HTR-8/SVneo (cell line): ENCODE measurements at regions not wholly inside any gene's neighbourhood (a gene's known extent, or its start where the extent isn't known, plus 50 kb on each side); places are given as distances from the start of the nearest gene placed in this dataset.

ENCODE experiments used
- DNase-seq: peaks from one replicate; pipeline ENCODE4 v3.0.0; 2011; ENCODE audit warnings: low spot score, mixed read lengths; ENCODE audit not compliant: insufficient read length
- FAIRE-seq: peaks from 2 replicates; lab custom pipeline; 2011; peaks lifted over from hg19 to GRCh38; lab: Jason Lieb, UNC

- FAIRE-seq (no peak), DNase-seq (no peak)
Observed at GRCh38 chr4:155565330-155565729, 101.3 kb upstream of the GUCY1A1 start.

DNA sequence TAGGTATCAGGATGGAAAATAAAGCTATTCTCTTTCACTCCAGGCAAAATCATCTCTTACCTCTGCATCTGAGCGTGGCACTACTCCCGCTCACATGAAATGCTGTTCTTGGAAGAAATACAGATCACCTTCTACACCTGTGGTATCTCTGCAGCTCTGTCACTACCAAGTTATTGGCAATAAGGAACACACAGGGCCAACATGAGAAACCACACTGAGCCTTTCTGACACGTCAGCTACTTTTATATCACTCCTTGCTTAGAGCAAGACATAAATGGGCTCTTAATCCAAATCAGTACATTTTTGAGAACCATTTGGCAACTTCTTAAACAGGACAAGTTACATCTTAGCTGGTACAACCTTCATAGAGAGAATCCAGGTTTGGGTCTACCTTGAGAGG, 101.8 kb upstream of the GUCY1A1 start:
- FAIRE-seq (no peak), DNase-seq (no peak)

DNA sequence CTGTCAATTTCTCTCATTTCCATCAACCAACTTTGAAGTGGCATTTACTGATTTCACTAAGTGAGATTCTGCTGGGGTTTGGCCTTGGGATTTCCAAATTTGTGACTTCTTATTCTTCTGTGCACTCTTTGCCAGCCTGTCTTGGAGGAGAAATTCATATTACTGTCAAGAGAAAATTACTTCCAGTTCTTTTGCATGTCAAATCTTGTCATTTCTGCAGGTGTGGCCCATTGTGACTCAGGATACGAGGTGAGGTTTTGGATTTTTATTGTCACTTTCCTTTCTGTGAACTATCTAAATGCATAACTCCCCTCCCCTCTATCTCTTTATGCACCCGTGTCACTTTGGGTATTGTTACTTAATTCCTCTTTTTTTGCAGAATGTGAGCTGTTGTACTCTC, 102.6 kb upstream of the GUCY1A1 start:
- FAIRE-seq (no peak), DNase-seq (no peak)

GRCh38 chr4:155559915-155560314, 106.7 kb upstream of the GUCY1A1 start:
- DNase-seq (no peak), FAIRE-seq (no peak)

- no peak for DNase-seq
- peak; percentile 33 for FAIRE-seq
Observed at GRCh38 chr4:155552180-155552579, 114.5 kb upstream of the GUCY1A1 start.

- DNase-seq = no peak
- no peak for FAIRE-seq
Observed at GRCh38 chr4:155548173-155548572, 118.5 kb upstream of the GUCY1A1 start.

DNA sequence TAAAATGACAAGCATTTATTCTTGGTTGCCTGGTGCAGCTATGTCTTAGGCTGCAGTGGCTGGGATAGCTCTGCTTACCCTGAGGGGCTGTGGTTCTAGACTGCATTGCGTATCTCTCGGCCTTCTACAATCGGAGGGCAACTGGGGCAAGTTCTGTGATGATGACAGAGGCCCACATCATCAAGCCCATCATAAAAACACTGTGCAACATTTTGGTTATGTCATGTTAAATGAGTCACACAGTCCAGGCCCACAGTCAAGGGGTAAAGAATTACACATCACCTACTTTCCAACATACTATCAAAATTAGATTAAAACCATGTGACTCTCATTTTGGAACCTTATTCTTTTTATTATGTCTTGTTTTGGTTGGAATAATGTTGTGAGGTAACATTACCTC, 120.2 kb upstream of the GUCY1A1 start:
- DNase-seq = no peak
- no peak for FAIRE-seq

DNA sequence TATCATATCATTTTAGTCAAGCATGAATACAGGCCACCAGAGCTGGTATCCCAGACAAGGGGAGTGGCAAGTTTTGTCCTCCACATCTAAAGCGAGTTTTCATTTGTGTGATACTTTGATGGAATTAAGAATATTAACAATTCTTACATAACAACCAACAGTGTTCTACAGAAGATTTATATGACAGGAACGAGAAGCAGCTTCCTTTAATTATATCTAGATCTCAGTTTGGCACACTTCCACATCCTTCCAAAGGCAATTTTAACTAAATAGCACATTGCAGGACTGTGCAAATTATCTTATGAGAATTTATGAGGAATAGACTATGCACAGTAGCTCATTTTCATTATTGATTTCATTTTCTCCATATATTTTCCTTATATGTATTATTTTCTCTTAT, 121.2 kb upstream of the GUCY1A1 start:
- FAIRE-seq (no peak), DNase-seq (no peak)

DNA sequence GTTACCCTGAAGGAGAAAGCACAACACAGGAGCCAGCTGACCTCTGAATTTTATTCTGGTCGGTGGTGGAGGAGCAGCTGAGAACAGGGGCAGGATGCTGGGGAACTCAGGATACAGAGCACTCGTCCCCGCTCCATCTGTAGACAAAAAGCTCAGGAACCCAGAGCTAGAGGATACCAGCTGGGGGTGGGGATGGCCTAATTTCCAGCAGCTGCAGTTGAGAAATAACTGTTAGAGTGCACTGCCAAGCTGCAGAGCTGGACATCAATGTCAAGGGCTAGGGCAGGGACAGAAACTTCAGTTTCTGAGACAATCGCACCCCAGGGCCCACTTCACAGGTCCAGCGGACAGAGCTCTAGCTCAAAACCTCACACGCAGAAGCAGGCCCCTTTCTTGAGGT, 122.1 kb upstream of the GUCY1A1 start:
- FAIRE-seq (no peak), DNase-seq (no peak)

- FAIRE-seq = no peak
- DNase-seq = no peak
Observed at GRCh38 chr4:155543126-155543765, 123.4 kb upstream of the GUCY1A1 start.

DNA sequence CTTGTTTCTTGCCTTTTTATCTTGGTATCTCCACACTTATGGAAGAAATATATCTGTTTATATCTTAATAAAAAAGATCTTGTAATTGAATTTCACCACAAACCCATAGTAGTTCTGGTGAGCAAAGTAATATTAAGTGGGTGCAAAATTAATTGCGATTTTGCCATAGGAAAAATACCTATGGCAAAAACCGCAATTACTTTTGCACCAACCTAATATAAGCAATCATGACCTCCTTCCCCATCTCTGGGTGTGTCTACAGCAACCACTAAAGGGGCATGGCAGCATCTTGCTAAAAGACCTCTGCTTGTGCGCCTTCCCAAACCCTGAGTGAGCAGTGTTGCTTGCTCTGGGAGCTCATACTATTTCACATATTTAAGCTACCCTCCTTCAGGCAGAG, 124.2 kb upstream of the GUCY1A1 start:
- no peak for DNase-seq
- FAIRE-seq = no peak

- DNase-seq = no peak
Observed at GRCh38 chr4:155541716-155542115, 124.9 kb upstream of the GUCY1A1 start.

GRCh38 chr4:155540698-155541097, 126.0 kb upstream of the GUCY1A1 start:
- FAIRE-seq (no peak), DNase-seq (no peak)

More at GRCh38 chr4:155541716-155542115, 124.9 kb upstream of the GUCY1A1 start:
- no peak for FAIRE-seq

GRCh38 chr4:155539746-155540145, 126.9 kb upstream of the GUCY1A1 start:
- DNase-seq = no peak

DNA sequence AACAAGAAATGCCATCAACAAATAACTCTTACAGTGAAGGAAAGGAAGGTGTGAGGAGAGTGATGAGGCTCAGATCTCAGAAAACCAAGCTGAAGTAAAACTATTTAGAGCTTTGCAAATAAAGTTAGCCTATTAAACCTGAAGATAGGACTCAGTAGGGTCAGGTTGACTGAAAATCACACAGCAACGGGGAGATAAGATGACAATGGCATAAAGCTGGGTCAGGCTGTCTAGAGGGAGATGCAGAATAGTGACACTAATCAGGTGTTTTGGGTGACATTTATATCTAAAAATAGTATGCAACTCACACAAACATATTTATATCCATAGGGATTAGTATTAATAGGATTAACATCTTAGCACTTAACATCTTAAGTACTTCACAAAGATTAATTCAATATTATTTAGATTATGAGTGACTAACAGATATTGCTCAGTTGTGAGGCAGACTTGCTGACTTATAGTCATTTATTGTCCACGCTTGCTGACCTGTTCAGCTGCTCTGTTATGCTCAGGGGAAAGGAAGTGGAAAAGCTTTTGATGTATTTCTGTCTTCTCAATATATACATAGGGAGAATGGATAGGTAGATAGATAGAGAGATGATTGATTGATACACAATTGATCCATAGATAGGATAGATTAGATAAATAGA, 130.7 kb upstream of the GUCY1A1 start:
- no peak for FAIRE-seq
- no peak for DNase-seq

More at GRCh38 chr4:155539746-155540145, 126.9 kb upstream of the GUCY1A1 start:
- FAIRE-seq = no peak

DNA sequence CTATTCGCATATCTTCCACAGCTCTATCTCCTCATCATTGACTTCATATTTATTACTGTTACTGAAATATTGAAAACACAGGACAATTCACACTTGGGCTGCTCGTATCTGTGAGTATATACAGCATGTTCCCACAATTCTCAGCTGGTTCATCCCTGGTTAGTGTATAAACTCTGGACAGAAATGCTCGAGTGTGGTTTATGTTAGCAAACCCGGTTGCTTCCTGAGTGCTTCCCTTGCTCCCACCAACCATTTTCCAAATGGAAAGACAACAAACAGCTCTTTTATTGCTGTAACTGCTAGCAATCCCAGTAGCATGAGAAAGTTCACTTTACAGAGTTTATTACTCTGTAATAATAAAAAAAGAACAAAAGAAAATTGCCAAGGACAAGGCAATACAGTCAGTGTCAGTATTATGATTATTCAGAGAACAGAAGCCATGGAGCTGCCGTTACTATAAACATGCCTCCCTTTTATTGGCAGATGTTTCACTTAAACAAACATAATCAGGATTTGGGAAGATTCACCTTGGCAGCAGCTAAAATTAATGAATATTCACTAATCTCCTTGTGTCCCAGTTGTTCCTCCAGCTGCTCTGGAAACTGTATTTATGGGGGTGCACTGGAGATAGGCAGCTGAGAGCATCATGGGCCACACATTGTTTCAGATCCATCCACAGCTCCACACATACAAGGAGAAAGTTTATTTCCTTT, 134.1 kb upstream of the GUCY1A1 start:
- FAIRE-seq (no peak), DNase-seq (no peak)

DNA sequence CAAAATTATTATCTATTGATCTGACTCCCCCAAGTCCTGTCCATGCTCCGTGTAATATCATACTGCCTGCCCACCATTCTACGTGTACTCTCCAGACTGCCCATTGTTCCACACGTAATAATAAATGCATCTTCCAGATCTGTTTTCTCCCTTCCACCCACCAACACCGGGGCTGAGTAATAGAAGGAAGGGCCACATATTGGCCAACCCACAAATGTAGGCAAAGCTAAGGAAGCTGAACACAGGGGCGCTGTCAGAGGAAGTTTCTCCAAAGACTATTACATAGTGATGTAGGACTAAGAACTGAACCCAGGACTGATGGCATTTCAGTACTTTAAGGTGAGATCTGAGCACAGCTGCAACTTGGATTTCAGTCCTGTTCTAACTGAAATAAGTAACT, 135.8 kb upstream of the GUCY1A1 start:
- FAIRE-seq (no peak), DNase-seq (no peak)

DNA sequence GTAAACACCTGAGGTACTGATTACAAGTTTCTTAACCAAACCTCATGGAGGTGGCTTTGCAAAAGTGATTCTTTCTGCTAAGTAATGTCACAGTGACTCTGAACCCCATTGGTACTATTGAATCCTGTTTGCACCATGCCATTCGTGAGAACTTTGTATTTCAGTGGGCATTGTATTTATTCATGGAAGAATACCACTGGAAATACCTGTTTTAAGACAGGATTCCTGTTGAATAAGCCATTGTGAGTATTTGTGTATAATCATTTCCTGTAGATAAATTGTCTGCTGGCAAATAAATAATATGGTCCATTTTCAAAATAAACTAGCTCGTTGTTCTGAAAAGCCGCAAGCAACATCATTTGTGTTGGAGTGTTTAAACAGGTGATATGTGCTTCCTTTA, 136.4 kb upstream of the GUCY1A1 start:
- DNase-seq (no peak), FAIRE-seq (no peak)

GRCh38 chr4:155529716-155530115, 136.9 kb upstream of the GUCY1A1 start:
- DNase-seq = no peak
- FAIRE-seq = no peak

DNA sequence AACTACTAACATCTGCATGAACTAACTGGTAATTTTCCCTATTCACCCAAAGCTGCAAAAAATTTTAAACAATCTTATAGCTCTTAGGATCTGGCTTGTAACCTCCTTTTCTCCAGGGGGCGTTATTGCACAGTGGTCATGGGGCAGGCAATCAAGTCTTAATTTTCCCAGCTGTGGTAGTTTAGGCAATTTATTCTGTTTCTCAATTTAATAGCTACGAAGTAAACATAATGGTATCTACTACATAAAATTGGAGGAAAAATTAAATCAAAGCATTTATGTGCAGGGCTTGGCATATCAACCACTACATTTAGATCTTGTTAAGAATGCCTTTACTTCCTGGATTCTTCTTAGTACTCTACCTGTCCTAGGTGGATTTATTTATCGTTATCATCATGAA, 137.4 kb upstream of the GUCY1A1 start:
- DNase-seq (no peak), FAIRE-seq (no peak)

GRCh38 chr4:155526452-155527169, 140.0 kb upstream of the GUCY1A1 start:
- DNase-seq (no peak), FAIRE-seq (no peak)
